Inflammatory macrophage treated with lipopolysaccharide for 4 hours (primary cell): ENCODE measurements at regions not wholly inside any gene's neighbourhood (a gene's known extent, or its start where the extent isn't known, plus 50 kb on each side); places are given as distances from the start of the nearest gene placed in this dataset.

Experiments used
- DNase-seq: peaks from one replicate; pipeline ENCODE4 v3.0.0-alpha.2; 2020

- no peak for DNase-seq
Observed at GRCh38 chr2:221817878-221818277, 245.8 kb upstream of the EPHA4 start.

GRCh38 chr2:221817052-221817451 lies 244.9 kb upstream of the EPHA4 start:
- DNase-seq, result no peak

GRCh38 chr2:221816566-221816965 lies 244.5 kb upstream of the EPHA4 start:
- DNase-seq, result no peak

GRCh38 chr2:221810650-221811049 lies 238.5 kb upstream of the EPHA4 start:
- no peak for DNase-seq

GRCh38 chr2:221810245-221810644 lies 238.1 kb upstream of the EPHA4 start:
- DNase-seq, result no peak

GRCh38 chr2:221808488-221808887 lies 236.4 kb upstream of the EPHA4 start:
- DNase-seq, result no peak

- DNase-seq, result no peak
Observed at GRCh38 chr2:221807706-221808105, 235.6 kb upstream of the EPHA4 start.

GRCh38 chr2:221802089-221802488 lies 230.0 kb upstream of the EPHA4 start:
- DNase-seq, result no peak

GRCh38 chr2:221792971-221793521 lies 220.9 kb upstream of the EPHA4 start:
- no peak for DNase-seq

- no peak for DNase-seq
Observed at GRCh38 chr2:221791844-221792243, 219.7 kb upstream of the EPHA4 start.

GRCh38 chr2:221787561-221787960 lies 215.5 kb upstream of the EPHA4 start:
- no peak for DNase-seq

- no peak for DNase-seq
Observed at GRCh38 chr2:221786297-221786926, 214.3 kb upstream of the EPHA4 start.

- DNase-seq, result no peak
Observed at GRCh38 chr2:221780281-221780688, 208.2 kb upstream of the EPHA4 start.

- no peak for DNase-seq
Observed at GRCh38 chr2:221779614-221780067, 207.5 kb upstream of the EPHA4 start.

- no peak for DNase-seq
Observed at GRCh38 chr2:221778025-221778424, 205.9 kb upstream of the EPHA4 start.

GRCh38 chr2:221777119-221777518 lies 205.0 kb upstream of the EPHA4 start:
- no peak for DNase-seq

- DNase-seq, result no peak
Observed at GRCh38 chr2:221775096-221775495, 203.0 kb upstream of the EPHA4 start.

- no peak for DNase-seq
Observed at GRCh38 chr2:221774136-221774535, 202.0 kb upstream of the EPHA4 start.

GRCh38 chr2:221771297-221771696 lies 199.2 kb upstream of the EPHA4 start:
- no peak for DNase-seq

- no peak for DNase-seq
Observed at GRCh38 chr2:221767106-221768012, 195.3 kb upstream of the EPHA4 start.

GRCh38 chr2:221762496-221762895 lies 190.4 kb upstream of the EPHA4 start:
- DNase-seq, result no peak

GRCh38 chr2:221761260-221761659 lies 189.2 kb upstream of the EPHA4 start:
- no peak for DNase-seq

GRCh38 chr2:221758076-221758475 lies 186.0 kb upstream of the EPHA4 start:
- no peak for DNase-seq

- DNase-seq, result no peak
Observed at GRCh38 chr2:221753401-221753800, 181.3 kb upstream of the EPHA4 start.
